Stimulated activated CD4-positive, alpha-beta T cell treated with anti-CD3 and anti-CD28 coated beads, Interleukin-1b, Interleukin-23, amount 100 ng/mL, for 48 hours (primary cell): ENCODE measurements at regions not wholly inside any gene's neighbourhood (a gene's known extent, or its start where the extent isn't known, plus 50 kb on each side); places are given as distances from the start of the nearest gene placed in this dataset.

ENCODE experiments used
- DNase-seq: peaks from one replicate; pipeline ENCODE4 v3.0.0-alpha.2; 2020

- no peak for DNase-seq
These were observed 289.2 kb upstream of the DMRT1 start for GRCh38 chr9:551986-552929.

GRCh38 chr9:555493-555892 lies 286.0 kb upstream of the DMRT1 start:
- no peak for DNase-seq

DNA sequence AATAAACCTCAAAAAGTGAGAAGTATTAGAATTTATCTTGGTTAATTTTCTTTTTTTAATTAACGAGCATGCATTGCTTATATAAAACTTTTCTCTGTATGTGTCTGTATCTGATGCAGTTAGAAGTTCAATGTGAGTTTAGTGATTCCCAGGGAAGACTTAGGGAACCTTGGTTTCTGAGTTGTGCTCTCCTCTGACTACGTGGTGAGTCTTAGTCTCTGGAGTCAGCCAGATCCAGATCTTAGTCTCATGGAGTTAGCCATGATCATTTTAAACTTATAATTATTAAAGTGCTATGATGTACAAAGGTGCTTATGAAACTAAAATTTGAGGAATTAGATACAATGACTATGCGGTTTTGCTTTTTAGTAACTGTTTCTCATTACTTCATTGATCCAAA lies 285.3 kb upstream of the DMRT1 start:
- DNase-seq = no peak

DNA sequence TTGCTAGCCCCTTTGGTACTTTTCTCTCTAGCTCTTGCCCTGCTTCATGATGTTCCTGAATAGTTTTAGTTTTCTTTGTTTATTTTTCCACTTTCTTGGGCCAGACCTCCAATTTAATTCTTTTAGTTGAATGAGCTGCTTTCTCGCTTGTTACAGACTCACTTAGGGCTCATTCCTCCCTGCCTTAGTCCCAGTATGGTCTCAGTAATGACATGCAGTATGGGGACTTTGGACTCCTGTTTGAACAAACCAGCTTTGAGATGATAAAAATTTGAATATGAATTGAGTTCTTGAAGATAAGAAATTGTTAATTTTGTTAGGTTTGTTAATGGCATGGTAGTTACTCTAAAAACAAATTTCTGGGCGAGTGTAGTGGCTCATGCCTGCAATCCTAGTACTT lies 284.8 kb upstream of the DMRT1 start:
- DNase-seq = no peak

GRCh38 chr9:557601-558201 lies 283.8 kb upstream of the DMRT1 start:
- no peak for DNase-seq

- DNase-seq = no peak
These were observed 280.1 kb upstream of the DMRT1 start for GRCh38 chr9:561427-561826.

- no peak for DNase-seq
These were observed 278.3 kb upstream of the DMRT1 start for GRCh38 chr9:563200-563599.

- DNase-seq = no peak
These were observed 276.0 kb upstream of the DMRT1 start for GRCh38 chr9:565528-565927.

GRCh38 chr9:567128-567746 lies 274.3 kb upstream of the DMRT1 start:
- DNase-seq = no peak

- no peak for DNase-seq
These were observed 273.7 kb upstream of the DMRT1 start for GRCh38 chr9:567747-568305.

DNA sequence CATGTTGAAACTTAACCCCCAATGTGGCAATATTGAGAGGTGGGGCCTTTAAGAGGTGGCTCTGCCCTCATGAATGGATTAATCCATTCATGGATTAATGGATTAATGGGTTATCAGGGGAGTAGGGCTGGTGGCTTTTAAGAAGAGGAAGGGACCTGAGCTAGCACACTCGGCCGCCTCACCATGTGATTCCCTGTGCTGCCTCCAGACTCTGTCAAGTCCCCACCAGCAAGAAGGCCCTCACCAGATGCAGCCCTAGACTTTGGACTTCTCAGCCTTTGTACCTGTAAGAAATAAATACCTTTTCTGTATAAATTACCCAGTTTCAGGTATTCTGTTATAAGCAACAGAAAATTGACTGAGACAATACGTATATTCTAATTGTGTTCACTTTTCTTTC lies 272.2 kb upstream of the DMRT1 start:
- no peak for DNase-seq

GRCh38 chr9:570187-570586 lies 271.3 kb upstream of the DMRT1 start:
- no peak for DNase-seq

GRCh38 chr9:571066-571465 lies 270.4 kb upstream of the DMRT1 start:
- no peak for DNase-seq

- DNase-seq = no peak
These were observed 269.8 kb upstream of the DMRT1 start for GRCh38 chr9:571741-572140.

DNA sequence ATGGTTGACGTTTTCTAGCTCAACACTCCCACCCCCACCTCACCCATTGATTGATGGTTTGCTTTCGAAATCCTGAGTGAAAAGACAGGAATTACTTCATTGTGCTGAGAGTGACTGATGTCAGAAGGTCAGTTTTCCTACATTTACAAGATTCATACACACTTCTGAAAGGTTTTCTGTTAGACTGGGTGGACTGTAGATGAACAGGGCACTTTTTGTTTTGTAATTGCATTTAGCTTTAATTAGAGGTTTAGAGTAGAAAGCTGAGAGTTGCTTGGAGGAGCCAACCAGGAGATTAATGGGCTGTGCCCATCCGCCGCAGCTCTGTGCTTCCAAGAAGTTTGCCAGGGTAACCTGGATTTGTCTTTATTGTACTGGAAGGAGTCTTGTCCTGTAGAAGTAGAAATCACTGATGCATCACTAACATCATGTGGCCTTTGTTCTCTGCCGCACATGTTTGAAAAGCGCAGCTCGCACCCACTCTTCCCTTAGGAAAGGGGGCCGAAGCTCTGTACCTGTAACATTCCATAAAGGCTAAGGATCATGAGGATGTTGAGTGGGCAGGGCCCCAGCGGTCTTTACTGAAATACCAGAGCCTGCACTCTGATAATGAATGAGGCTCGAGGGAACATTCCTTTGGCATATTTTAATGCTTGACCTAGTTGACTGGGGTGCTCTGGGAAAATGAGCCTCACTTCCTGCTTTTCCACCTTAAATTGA lies 267.6 kb upstream of the DMRT1 start:
- no peak for DNase-seq

- DNase-seq = no peak
These were observed 266.4 kb upstream of the DMRT1 start for GRCh38 chr9:575139-575538.

DNA sequence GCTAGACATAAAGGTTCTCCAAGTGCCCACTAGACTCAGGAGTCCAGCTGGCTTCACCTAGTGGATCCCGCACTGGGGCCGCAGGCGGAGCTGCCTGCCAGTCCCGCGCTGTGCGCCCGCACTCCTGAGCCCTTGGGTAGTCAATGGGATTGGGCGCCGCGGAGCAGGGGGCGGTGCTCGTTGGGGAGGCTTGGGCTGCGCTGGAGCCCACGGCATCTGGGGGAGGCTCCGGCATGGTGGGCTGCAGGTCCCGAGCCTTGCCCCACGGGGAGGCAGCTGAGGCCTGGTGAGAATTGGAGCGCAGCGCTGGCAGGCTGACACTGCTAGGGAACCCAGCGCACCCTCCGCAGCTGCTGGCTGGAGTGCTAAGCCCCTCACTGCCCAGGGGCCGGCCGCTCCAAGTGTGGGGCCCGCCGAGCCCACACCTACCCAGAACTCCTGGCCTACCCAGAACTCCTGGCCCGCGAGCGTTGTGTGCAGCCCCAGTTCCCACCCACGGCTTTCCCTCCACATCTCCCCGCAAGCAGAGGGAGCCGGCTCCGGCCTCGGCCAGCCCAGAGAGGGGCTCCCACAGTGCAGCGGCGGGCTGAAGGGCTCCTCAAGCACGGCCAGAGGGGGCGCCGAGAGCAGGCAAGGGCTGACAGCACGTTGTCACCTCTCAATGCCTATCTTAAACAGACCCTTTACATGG lies 260.7 kb upstream of the DMRT1 start:
- DNase-seq = no peak

DNA sequence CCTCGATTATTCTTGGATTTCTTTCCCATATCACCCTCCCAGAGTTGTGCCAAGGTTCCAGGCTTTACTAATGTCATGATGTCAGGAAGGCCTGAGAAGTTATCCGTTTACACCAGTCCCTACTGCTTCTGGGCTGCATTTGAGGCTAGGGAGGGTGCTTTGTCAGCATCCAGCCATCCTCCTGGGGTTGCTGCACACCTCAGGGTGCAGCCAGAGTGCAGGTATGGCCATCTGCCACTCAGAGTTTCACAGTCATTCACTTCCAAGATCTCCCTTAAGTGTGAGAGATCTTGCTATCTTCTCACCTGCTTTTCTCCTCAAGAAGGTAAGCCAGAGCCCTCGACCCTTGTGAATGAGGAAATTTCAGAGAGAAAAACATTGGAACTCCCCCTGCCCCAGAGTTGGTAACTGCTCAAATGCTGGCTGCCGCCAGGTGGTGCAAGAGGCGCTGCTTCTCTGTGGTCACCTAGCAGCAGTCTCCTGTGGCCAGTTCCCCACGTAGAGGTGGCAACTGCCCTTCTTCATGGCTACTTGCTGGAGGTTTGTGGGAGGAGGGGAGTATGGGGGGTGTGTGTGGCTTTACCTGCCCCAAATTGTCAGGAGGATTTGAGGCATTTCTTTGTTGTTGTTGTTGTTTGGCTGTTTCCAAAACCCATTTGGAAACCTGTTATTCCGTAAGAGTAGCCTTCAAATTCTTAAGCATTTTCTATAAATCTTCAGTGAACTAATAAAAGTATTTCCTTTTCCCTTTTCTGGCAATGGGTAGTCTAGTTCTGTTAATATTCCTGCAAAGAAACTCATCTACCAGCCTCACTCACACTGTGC lies 259.6 kb upstream of the DMRT1 start:
- DNase-seq = no peak

GRCh38 chr9:582775-583174 lies 258.7 kb upstream of the DMRT1 start:
- no peak for DNase-seq

DNA sequence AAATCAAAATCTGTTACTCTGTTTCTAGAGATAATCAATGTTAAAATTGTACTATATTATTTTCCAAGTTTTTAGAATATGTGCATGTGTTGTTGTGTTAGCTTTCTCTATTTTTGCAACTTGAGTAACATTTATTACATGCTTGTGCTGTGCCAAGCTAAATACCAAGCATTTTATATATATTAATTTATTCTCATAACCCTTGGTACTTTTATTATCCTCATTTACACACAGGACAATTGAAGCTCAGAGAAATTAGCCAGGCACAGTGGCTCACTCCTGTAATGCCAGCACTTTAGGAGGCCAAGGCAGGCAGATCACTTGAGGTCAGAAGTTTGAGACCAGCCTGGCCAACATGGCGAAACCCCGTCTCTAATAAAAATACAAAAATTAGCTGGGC lies 254.0 kb upstream of the DMRT1 start:
- DNase-seq = no peak

DNA sequence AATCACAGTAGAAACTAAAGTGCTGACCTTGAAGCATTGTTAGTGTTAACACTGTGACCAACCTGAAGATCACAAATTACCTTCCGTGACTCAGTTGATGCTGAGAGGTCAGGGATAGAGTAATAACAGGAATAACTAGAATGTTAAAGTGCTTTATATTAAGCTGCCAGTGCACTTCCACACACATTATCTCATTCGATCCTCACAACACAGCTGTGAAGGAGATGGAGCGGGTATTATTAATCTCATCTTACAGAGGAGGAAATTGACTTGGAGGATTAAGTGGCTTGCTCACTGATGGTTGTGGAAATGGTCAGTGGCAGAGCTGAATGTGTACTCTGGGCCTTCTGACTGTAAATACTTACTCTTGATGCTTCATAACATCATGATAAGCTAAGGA lies 252.5 kb upstream of the DMRT1 start:
- no peak for DNase-seq

DNA sequence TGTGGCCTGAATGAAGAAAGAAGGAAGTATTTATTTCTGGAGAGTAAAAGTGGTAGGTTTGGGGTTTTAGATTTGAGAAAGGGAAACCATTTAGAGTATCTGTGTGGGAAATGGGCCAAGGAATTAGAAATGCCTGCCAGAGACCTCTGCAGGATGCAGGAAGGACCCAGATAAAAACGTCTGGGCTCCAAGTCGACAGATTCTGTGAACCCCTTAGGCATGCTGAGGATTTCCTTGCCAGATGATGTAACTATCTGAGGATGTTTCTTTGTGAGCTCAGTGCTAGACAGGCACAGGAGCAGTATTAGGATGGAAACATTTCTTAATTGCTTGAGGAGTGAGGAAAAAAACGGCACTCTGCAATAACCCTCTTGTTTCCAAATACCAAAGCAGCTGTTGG lies 251.8 kb upstream of the DMRT1 start:
- no peak for DNase-seq
